Activated B cell treated with CpG ODN at 0.5 μM for 24 hours (primary cell): ENCODE measurements at regions not wholly inside any gene's neighbourhood (a gene's known extent, or its start where the extent isn't known, plus 50 kb on each side); places are given as distances from the start of the nearest gene placed in this dataset.

Experiments used
- ATAC-seq: fragments of 200-7000 bp; cut with Tn5 transposase; one replicate; pipeline ENCODE4 v1.10.0; 2021; ENCODE audit warnings: low read depth, mild to moderate bottlenecking, moderate library complexity
- CTCF ChIA-PET: fragments of 350-600 bp; sonication (Branson Sonifier 250); formaldehyde crosslinking; loops from one replicate; lab custom pipeline; 2021; ENCODE audit warnings: antibody characterized with exemption; lab: Charles Lee
- POLR2A ChIA-PET: fragments of 350-600 bp; sonication (Branson Sonifier 250); formaldehyde crosslinking; loops from one replicate; lab custom pipeline; 2021; ENCODE audit warnings: antibody characterized with exemption; lab: Charles Lee
- DNase-seq: peaks from one replicate; pipeline ENCODE4 v3.0.0; 2022
- H3K27ac Mint-ChIP-seq: one replicate; pipeline ENCODE4 v1.8.0; 2020; ENCODE audit warnings: mixed read lengths
- H3K27me3 Mint-ChIP-seq: one replicate; pipeline ENCODE4 v1.8.0; 2021; ENCODE audit warnings: mixed read lengths
- H3K36me3 Mint-ChIP-seq: one replicate; pipeline ENCODE4 v1.8.0; 2021; ENCODE audit warnings: low read depth, mixed read lengths
- H3K4me1 Mint-ChIP-seq: one replicate; pipeline ENCODE4 v1.8.0; 2021; ENCODE audit warnings: mixed read lengths
- H3K4me3 Mint-ChIP-seq: one replicate; pipeline ENCODE4 v1.8.0; 2020; ENCODE audit warnings: mild to moderate bottlenecking, mixed read lengths
- H3K9me3 Mint-ChIP-seq: one replicate; pipeline ENCODE4 v1.8.0; 2020; ENCODE audit warnings: mixed read lengths
- CTCF ChIP-seq: fragments of 200-600 bp; IDR thresholded peaks from one replicate; pipeline ENCODE4 v1.8.0; 2022; ENCODE audit warnings: antibody characterized with exemption, mild to moderate bottlenecking
- intact Hi-C: fragments of 100-400 bp; cut with micrococcal nuclease; formaldehyde crosslinking; loops from one replicate; pipeline ENCODE4 v1.15.1; 2024

- Mint-ChIP-seq H3K36me3 (no peaks in the 10 kb centered on the region), H3K4me3 (no peak overlapping the region), H3K9me3 (no peaks in the 10 kb centered on the region), H3K27ac (no peak overlapping the region), H3K27me3 (peaks cover 7% of the 10 kb centered on the region), H3K4me1 (no peaks in the 10 kb centered on the region)
- DNase-seq = no peak
- intact Hi-C loops = no loop called here
- ChIA-PET CTCF (no interaction called here), POLR2A (no interaction called here)
- no peak for TF ChIP-seq CTCF
- ATAC-seq = no peak
These were observed 101.1 kb upstream of the LHCGR start for GRCh38 chr2:48856657-48857056.

- H3K36me3 Mint-ChIP-seq = no peaks in the 10 kb centered on the region
- no peaks in the 10 kb centered on the region for H3K9me3 Mint-ChIP-seq
- H3K27me3 Mint-ChIP-seq = peaks cover 7% of the 10 kb centered on the region
- intact Hi-C loops = no loop called here
- TF ChIP-seq CTCF = no peak
- DNase-seq = no peak
- no peak for ATAC-seq
- ChIA-PET CTCF (no interaction called here), POLR2A (no interaction called here)
- H3K4me3 Mint-ChIP-seq = no peak overlapping the region
- H3K27ac Mint-ChIP-seq = no peak overlapping the region
- no peaks in the 10 kb centered on the region for H3K4me1 Mint-ChIP-seq
These were observed 100.6 kb upstream of the LHCGR start for GRCh38 chr2:48856144-48856543.

GRCh38 chr2:48855142-48855541, 99.6 kb upstream of the LHCGR start:
- CTCF ChIA-PET = no interaction called here
- intact Hi-C loops = no loop called here
- no peak for ATAC-seq
- no peak for TF ChIP-seq CTCF
- peaks cover 7% of the 10 kb centered on the region for H3K27me3 Mint-ChIP-seq
- H3K27ac Mint-ChIP-seq = no peak overlapping the region
- no peak for DNase-seq
- no peak overlapping the region for H3K4me3 Mint-ChIP-seq
- POLR2A ChIA-PET = no interaction called here
- H3K36me3 Mint-ChIP-seq = no peaks in the 10 kb centered on the region
- no peaks in the 10 kb centered on the region for H3K9me3 Mint-ChIP-seq
- H3K4me1 Mint-ChIP-seq = no peaks in the 10 kb centered on the region

GRCh38 chr2:48854681-48855080, 99.2 kb upstream of the LHCGR start:
- ATAC-seq = no peak
- TF ChIP-seq CTCF = no peak
- H3K36me3 Mint-ChIP-seq = no peaks in the 10 kb centered on the region
- ChIA-PET POLR2A (no interaction called here), CTCF (no interaction called here)
- H3K4me3 Mint-ChIP-seq = no peak overlapping the region
- H3K9me3 Mint-ChIP-seq = no peaks in the 10 kb centered on the region
- intact Hi-C loops = no loop called here
- no peak for DNase-seq
- H3K27ac Mint-ChIP-seq = no peak overlapping the region
- H3K27me3 Mint-ChIP-seq = peaks cover 7% of the 10 kb centered on the region
- H3K4me1 Mint-ChIP-seq = no peaks in the 10 kb centered on the region

- POLR2A ChIA-PET = no interaction called here
- H3K36me3 Mint-ChIP-seq = no peaks in the 10 kb centered on the region
These were observed 97.4 kb upstream of the LHCGR start for GRCh38 chr2:48852938-48853337.

More at GRCh38 chr2:48852938-48853337, 97.4 kb upstream of the LHCGR start:
- no peak for ATAC-seq
- Mint-ChIP-seq H3K27ac (no peak overlapping the region), H3K4me1 (no peaks in the 10 kb centered on the region), H3K27me3 (peaks cover 7% of the 10 kb centered on the region), H3K9me3 (no peaks in the 10 kb centered on the region), H3K4me3 (no peak overlapping the region)
- no peak for DNase-seq
- intact Hi-C loops = no loop called here
- no peak for TF ChIP-seq CTCF
- CTCF ChIA-PET = no interaction called here
